ENCODE measurements at regions not wholly inside any gene's neighbourhood (a gene's known extent, or its start where the extent isn't known, plus 50 kb on each side); places are given as distances from the start of the nearest gene placed in this dataset.

DNA sequence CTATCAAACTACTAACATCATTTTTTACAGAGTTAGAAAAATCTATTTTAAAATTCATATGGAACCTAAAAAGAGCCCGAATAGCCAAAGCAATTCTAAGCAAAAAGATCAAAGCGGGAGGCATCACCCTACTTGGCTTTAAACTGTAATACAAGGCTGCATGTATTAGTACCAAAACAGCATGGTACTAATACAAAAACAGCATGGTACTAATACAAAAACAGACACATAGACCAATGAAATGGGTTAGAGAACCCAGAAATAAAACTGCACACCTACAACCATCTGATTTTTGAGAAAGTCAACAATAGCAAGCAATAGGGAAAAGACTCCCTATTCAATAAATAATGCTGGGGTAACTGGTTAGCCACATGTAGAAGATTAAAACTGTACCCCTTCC is 640.7 kb downstream of the IRS1 start:
- no peak for DNase-seq

DNA sequence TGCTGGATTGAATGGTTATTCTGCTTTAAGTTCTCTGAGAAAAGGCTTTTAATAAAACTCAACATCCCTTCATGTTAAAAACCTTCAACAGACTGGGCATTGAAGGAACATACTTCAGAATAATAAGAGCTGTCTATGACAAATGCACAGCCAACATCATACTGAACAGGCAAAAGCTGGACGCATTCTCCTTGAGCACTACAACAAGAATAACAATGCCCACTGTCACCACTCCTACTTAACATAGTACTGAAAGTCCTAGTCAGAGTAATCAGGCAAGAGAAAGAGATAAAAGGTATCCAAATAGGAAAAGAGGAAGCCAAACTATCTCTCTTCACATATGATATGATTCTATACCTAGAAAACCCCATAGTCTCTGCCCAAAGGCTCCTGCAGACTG is 641.4 kb downstream of the IRS1 start:
- no peak for DNase-seq

GRCh38 chr2:226155093-226155875 is 644.3 kb downstream of the IRS1 start:
- DNase-seq = no peak

- peak in 3 of 4 experiments; percentile 5 to 57 (median 36) for DNase-seq
Observed at GRCh38 chr2:226154610-226155009, 645.0 kb downstream of the IRS1 start.

GRCh38 chr2:226153553-226153952 is 646.1 kb downstream of the IRS1 start:
- no peak for DNase-seq

GRCh38 chr2:226151157-226151556 is 648.5 kb downstream of the IRS1 start:
- DNase-seq = no peak

DNA sequence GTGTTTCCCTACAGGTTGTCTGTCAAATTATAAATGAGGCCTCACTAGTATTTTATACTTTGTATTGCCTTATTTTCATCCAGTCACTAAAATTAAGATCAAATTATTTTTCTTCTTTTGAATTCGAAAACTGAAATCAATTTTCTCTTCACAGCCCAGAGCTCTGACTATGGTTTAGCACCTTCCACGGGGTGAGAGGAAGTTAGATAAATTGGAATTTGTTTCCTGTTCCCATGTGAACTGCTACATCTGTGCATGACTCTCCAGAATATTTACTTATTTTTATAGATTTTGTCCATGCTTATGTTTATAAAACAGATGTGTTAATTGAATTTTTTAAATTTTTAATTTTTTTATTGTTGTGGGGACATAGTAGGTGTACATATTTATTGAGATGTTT is 656.5 kb downstream of the IRS1 start:
- no peak for DNase-seq

GRCh38 chr2:226142463-226142862 is 657.2 kb downstream of the IRS1 start:
- DNase-seq = no peak

DNA sequence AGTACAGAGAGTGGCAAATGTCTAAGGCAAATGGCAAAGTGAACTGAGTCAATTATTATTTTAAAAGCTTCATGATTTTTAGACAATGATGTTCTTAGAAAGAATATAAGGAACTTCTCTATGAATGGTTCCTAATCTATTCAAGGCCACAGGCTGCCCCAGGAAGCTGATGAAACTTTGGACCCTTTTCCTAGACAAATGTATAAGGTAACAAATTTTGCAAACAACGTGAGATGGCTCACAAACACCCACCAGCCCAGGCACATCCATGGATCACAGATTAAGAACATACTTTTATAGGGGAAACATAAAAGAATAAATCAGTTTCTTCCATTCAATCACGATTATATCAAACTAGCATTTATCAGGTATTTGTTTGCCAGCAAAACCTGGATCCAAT is 659.0 kb downstream of the IRS1 start:
- no peak for DNase-seq

- peak; percentile 38 to 73 (median 58) for DNase-seq
Observed at GRCh38 chr2:226139759-226140158, 659.9 kb downstream of the IRS1 start.

GRCh38 chr2:226137201-226137811 is 662.3 kb downstream of the IRS1 start:
- peak; percentile 36 to 73 (median 58) for DNase-seq

DNA sequence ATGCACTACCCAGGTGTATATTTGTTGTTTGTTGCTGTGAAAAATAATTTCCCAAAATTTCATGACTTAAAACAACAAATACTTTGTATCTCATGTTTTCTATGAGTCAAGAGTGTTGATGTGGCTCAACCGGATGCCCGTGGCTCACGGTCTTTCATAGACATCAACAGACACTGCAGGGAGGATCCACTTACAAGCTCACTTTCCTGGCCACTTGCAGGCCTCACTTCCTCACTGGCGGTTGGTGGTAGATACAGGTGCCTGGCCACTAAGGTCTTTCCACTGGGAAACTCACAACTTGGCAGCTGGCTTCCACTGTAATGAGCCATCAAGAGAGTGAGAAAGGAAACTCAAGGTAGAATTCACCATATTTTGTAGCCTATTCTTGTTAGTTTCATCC is 662.9 kb downstream of the IRS1 start:
- DNase-seq = peak; percentile 56 to 72 (median 66)

DNA sequence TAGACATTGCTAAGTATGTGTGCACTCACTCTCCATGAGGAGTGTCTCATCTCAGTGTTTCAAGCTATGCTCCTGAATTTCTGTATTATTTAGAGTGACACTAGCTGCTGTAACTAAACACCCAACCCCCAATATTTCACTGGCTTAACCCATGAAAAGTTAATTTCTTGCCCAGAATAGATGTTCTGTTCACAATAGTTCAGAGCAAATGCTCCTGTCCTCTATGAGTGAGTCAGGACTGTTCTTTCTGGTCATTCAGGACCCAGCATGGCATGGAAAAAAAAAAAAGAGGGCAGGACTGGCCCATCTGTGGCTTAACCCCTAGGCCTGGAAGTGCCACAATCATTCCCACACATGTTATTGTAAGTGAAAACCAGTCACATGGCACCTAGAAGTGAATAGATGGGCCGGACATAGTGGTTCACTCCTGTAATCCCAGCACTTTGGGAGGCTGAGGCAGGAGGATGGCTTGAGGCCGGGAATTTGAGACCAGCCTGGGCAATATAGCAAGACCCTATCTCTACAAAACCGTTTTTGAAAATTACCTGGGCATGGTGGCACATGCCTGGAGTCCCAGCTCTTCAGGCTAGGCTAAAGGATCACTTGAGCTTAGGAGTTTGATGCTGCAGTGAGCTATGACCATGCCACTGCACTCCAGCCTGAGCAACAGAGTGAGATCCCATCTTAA is 663.6 kb downstream of the IRS1 start:
- DNase-seq = no peak

- DNase-seq = no peak
Observed at GRCh38 chr2:226132323-226133215, 667.1 kb downstream of the IRS1 start.

- peak in 3 of 4 experiments; percentile 16 to 53 (median 49) for DNase-seq
Observed at GRCh38 chr2:226131299-226131784, 668.3 kb downstream of the IRS1 start.

DNA sequence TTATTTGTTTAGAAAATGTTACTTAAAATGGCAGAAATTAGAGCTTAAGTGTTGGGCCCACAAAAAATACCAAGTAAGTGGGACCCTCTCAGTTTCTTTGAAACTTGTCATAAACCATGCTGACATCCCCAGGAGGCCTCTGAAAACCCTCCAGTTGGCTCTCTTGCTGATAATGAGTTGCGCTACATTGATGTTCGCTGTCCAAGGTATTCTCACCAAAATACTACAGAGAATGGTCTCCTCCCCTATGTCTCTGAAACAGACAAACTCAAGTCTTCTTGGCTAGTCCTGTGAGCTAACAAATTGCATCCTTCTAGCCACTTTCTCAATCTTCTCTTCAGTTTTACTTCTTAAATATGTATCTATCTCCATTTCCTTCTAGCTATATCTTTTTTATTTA is 669.4 kb downstream of the IRS1 start:
- DNase-seq = no peak

DNA sequence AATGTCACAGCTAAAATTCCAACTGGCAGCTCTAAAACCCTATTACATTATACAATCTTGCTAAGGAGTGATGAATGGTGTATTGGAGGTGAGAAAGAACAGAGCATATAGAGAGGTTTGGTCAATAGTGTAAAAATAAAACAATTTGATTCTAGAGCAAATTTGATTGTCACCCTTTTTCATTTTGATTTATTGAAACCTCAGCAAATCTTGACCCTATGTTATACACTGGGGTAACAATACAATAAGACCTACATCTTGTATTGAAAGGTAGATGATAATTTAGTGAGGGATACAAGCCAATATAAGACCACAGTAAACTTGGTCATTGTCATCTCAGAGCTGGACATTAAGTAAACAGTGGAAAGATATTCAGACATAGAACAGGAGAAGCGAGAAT is 671.9 kb downstream of the IRS1 start:
- peak in 1 of 4 experiments; percentile 29 for DNase-seq

DNA sequence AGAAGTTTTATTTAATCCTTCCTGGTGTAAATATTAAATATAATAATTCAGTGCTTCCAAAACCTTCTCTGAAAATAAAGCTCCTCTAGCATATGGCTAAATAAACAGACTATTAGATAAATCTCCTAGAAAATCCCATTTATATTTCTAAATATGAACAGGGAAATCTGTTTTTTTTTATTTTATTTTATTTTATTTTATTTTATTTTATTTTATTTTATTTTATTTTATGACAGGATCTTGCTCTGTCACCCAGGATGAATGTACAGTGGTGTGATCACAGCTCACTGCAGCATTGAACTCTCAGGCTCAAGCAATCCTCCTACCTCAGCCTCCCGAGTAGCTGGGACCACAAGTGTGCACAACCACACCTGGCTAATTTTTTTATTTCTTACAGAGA is 673.5 kb downstream of the IRS1 start:
- no peak for DNase-seq

DNA sequence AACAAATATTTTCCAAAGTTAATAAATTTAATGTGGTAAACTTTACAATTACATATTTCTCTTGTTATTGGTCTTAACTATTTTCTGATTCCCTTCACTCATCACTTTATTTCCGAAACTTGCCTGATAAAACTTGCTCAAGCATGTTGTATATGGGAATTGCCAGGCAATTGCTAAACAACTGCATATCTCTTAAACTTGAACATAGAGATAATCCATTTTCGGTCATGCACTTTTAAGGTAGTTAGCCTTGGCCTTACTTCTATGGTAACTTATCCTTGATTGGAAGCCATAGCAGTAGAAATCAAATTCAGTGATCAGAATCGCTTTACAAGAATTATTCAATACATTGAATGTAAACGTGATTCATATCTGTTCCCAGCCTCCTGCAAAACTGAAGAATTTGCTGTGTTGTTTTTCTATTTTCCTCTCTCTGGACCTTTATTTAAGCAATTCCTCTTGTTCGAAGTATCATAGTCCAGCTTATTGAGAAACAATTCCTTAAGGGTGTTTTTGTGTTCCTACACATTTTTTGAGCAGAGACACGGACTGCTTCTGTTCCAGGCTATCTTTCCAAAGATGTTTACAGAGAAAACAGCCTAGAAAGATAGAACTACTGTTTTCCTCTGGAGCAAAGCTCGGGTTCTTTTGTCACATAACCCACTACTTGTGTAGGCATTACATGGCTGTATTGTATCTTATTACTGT is 674.3 kb downstream of the IRS1 start:
- DNase-seq = no peak

DNA sequence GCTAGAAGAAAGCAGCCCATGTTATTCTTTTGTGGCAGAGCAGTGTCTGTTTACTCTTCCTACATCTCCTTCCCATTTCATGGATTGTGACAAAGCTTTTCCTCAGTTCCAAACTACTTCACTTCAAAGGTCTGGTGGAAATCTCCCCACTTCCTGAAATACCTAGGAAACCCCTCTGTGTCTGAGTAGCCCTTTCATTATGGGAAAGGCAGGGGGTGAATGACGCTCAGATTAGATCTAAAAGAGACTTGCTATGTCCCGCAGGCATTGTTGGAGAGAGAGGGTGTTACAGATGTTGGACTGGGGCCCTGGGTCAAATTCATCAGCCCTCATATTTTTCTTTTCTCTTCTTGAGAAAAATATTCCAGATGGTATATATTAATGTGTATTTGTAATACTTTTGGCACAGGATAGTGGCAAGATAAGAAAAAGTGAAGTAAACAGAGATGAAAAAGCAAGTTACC is 675.0 kb downstream of the IRS1 start:
- no peak for DNase-seq

- no peak for DNase-seq
Observed at GRCh38 chr2:226123300-226123699, 676.3 kb downstream of the IRS1 start.

DNA sequence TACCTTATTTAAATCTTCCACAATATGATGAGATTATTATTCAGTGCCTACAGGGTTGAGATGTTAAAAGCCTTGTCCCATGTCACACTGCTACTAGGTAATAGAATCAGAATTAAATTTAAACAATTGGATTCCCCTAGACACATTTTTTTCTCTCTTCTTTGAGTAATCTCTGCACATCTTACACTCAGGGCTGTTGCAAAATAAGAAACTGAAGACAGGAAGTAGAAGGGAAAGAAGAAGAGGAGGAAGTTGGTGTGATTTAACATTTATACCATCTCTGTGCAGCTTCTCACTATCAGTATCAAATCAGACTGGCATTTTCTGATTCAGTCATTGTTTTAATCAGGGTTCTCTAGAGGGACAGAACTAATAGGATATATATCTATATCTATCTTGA is 677.6 kb downstream of the IRS1 start:
- DNase-seq = peak in 3 of 4 experiments; percentile 8 to 71 (median 70)

All from suppressor macrophage (primary cell).